HepG2 (cell line): ENCODE measurements at regions not wholly inside any gene's neighbourhood (a gene's known extent, or its start where the extent isn't known, plus 50 kb on each side); places are given as distances from the start of the nearest gene placed in this dataset.

Source experiments
- ATAC-seq: fragments of 200-7000 bp; cut with Tn5 transposase; 3 replicates; pipeline ENCODE4 v1.9.1; 2020; ENCODE audit warnings: mild to moderate bottlenecking, moderate library complexity
- BruUV-seq: library from RNA; stranded (reverse); fragments of 400-500 nt; replicated peaks from 2 replicates; lab custom pipeline; 2021; lab: Mats Ljungman, UMichigan
- CTCF ChIA-PET: fragments of 300-600 bp; formaldehyde crosslinking; extraction: SDS; loops from one replicate; lab custom pipeline; 2021; ENCODE audit warnings: low total read pairs, inconsistent platforms, low intra/inter-chr PET ratio; lab: Yijun Ruan, JAX
- POLR2A ChIA-PET: fragments of 350-600 bp; sonication (Branson Sonifier 250); formaldehyde crosslinking; loops from one replicate; lab custom pipeline; 2020; ENCODE audit warnings: antibody characterized with exemption, inconsistent platforms; lab: Yijun Ruan, JAX
- DNase-seq: peaks from one replicate; pipeline ENCODE4 v3.0.0-alpha.2; 2015; ENCODE audit warnings: low spot score
- FAIRE-seq: peaks from 3 replicates; lab custom pipeline; 2011; peaks lifted over from hg19 to GRCh38; lab: Jason Lieb, UNC
- H2AFZ ChIP-seq: one replicate; pipeline ENCODE4 v1.6.1; 2011; ENCODE audit warnings: low read length, inconsistent platforms
- H3K27ac ChIP-seq: fragments of 300-600 bp; 3 replicates; pipeline ENCODE4 v1.8.0; 2011; ENCODE audit warnings: mixed run types, mild to moderate bottlenecking, mixed read lengths, low read length, inconsistent platforms; ENCODE audit not compliant: insufficient read depth; ENCODE audit errors: extremely low read length
- H3K27me3 ChIP-seq, 2 experiments: fragments of 200-600 bp in 1 of 2; 2 replicates in 1 of 2; 3 replicates in 1 of 2; pipeline versions ENCODE4 v1.6.0 to v1.8.0; 2011; ENCODE audit warnings: low read length in 2 of 2, mild to moderate bottlenecking in 2 of 2, moderate library complexity in 2 of 2, inconsistent platforms in 1 of 2; ENCODE audit not compliant: insufficient read depth in 2 of 2, control insufficient read depth in 1 of 2
- H3K36me3 ChIP-seq, 2 experiments: fragments of 200-600 bp in 1 of 2; replicated peaks in 1 of 2; 2 replicates in 1 of 2; 3 replicates in 1 of 2; pipeline versions ENCODE4 v1.5.1 to v1.8.0; 2011; ENCODE audit warnings: low read length in 2 of 2, inconsistent platforms in 1 of 2; ENCODE audit not compliant: insufficient read depth in 2 of 2, control insufficient read depth in 1 of 2
- H3K4me1 ChIP-seq: 2 replicates; pipeline ENCODE4 v1.5.1; 2012; ENCODE audit warnings: low read length, inconsistent platforms; ENCODE audit not compliant: insufficient read depth
- H3K4me2 ChIP-seq: 2 replicates; pipeline ENCODE4 v1.6.0; 2011; ENCODE audit warnings: low read depth, low read length, inconsistent platforms
- H3K4me3 ChIP-seq, 3 experiments: fragments of 200-600 bp in 1 of 3; sonication (generic), shearing (Covaris generic) in 1 of 3; replicated peaks in 1 of 3; 2 replicates each; pipeline ENCODE4 v1.5.1; 2011 to 2016; ENCODE audit warnings: low read length in 3 of 3, inconsistent platforms in 2 of 3, low read depth in 2 of 3, mild to moderate bottlenecking in 2 of 3, control low read depth in 1 of 3, mixed read lengths in 1 of 3; ENCODE audit not compliant: insufficient read depth in 1 of 3
- H3K79me2 ChIP-seq: one replicate; pipeline ENCODE4 v1.6.1; 2011; ENCODE audit warnings: low read length, inconsistent platforms; ENCODE audit not compliant: insufficient read depth
- H3K9ac ChIP-seq: 2 replicates; pipeline ENCODE4 v1.6.0; 2011; ENCODE audit warnings: mild to moderate bottlenecking, low read depth, low read length, inconsistent platforms; ENCODE audit not compliant: insufficient read depth
- H3K9me3 ChIP-seq: 2 replicates; pipeline ENCODE4 v1.5.1; 2012; ENCODE audit warnings: mild to moderate bottlenecking, low read length
- H4K20me1 ChIP-seq: 2 replicates; pipeline ENCODE4 v1.6.0; 2011; ENCODE audit warnings: inconsistent platforms, mild to moderate bottlenecking, low read length, moderate library complexity; ENCODE audit not compliant: insufficient read depth
- ARID2 ChIP-seq: sonication (generic); formaldehyde crosslinking; IDR thresholded peaks from 2 replicates; pipeline ENCODE4 v1.8.1; 2022; ENCODE audit warnings: mild to moderate bottlenecking, missing genetic modification reagents, borderline replicate concordance
- CENPBD1 ChIP-seq: sonication (generic); formaldehyde crosslinking; IDR thresholded peaks from 2 replicates; pipeline ENCODE4 v1.8.0; 2022; ENCODE audit warnings: missing genetic modification reagents, low read depth, mild to moderate bottlenecking, borderline replicate concordance
- FOXJ3 ChIP-seq: sonication (generic); formaldehyde crosslinking; IDR thresholded peaks from 2 replicates; pipeline ENCODE4 v1.4.0; 2020; ENCODE audit warnings: missing genetic modification reagents, mild to moderate bottlenecking, borderline replicate concordance
- MNT ChIP-seq: fragments of 450-650 bp; IDR thresholded peaks from 2 replicates; pipeline ENCODE4 v1.6.1; 2016
- MXD3 ChIP-seq: IDR thresholded peaks from 2 replicates; pipeline ENCODE4 v1.6.1; 2016; ENCODE audit warnings: mild to moderate bottlenecking, missing biosample characterization, missing genetic modification reagents
- PBX2 ChIP-seq: IDR thresholded peaks from 2 replicates; pipeline ENCODE4 v1.6.1; 2016; ENCODE audit warnings: control low read depth
- RERE ChIP-seq: IDR thresholded peaks from 2 replicates; pipeline ENCODE4 v1.6.1; 2016; ENCODE audit warnings: low read depth, missing genetic modification reagents, missing compliant biosample characterization
- WGBS: methylation state at CpG from one replicate; pipeline ENCODE4 v1.1.6; 2017; ENCODE audit warnings: low lambda C conversion rate; 5-methylcytosine and 5-hydroxymethylcytosine counted together
- in situ Hi-C: cut with HindIII; loops from 2 replicates; pipeline ENCODE4 v1.10.0; 2017; ENCODE audit warnings: low pct_unique_long_range_greater_than_20kb; ENCODE audit not compliant: extremely low pct_ligation_motif_present
- intact Hi-C: fragments of 100-400 bp; cut with micrococcal nuclease; formaldehyde crosslinking; loops from one replicate; pipeline ENCODE4 v1.10.0; 2022; ENCODE audit not compliant: unreplicated experiment
- TF ChIP-seq, protein P1 (sequence below): sonication (generic); formaldehyde crosslinking; IDR thresholded peaks from 2 replicates; pipeline ENCODE4 v1.5.0; 2020; ENCODE audit warnings: mild to moderate bottlenecking, missing genetic modification reagents
- TF ChIP-seq, protein P2 (sequence below): sonication (generic); formaldehyde crosslinking; IDR thresholded peaks from 2 replicates; pipeline ENCODE4 v1.8.0; 2022; ENCODE audit warnings: low read depth, missing genetic modification reagents
- TF ChIP-seq, protein P3 (sequence below): sonication (generic); formaldehyde crosslinking; conservative IDR thresholded peaks from 2 replicates; pipeline ENCODE4 v1.5.0; 2020; ENCODE audit warnings: missing genetic modification reagents

DNA sequence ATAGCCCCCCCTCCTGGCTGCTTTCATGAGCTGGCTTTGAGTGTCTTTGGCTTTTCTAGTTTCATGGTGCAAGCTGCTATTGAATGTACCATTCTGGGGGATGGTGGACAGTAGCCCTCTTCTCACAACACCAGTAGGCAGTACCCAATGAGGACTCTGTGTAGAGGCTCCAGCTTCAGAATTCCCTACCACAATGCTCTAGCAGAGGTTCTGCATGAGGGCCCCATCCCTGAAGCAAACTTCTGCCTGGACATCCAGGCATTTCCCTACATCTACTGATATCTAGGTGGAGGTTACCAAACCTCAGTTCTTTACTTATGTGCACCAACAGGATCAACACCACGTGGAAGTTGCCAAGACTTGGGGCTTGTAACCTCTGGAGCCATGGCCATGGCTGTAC lies 1742.9 kb downstream of the SI start:
- WGBS: no CpG with 5 or more reads among the region's 1 CpG
- DNase-seq (no peak), ATAC-seq (no peak), FAIRE-seq (no peak)
- in situ Hi-C loops: no loop called here
- Histone ChIP-seq H3K27ac (no peak overlapping the region), H3K4me2 (no peak overlapping the region), H3K79me2 (no peaks in the 10 kb centered on the region), H3K36me3 (no peaks in the 10 kb centered on the region), H3K4me3 (no peak overlapping the region), H3K27me3 (no peaks in the 10 kb centered on the region), H3K9ac (no peak overlapping the region), H3K9me3 (peaks cover 52% of the 10 kb centered on the region), H2AFZ (no peak overlapping the region), H3K4me1 (no peaks in the 10 kb centered on the region), H4K20me1 (no peaks in the 10 kb centered on the region)
- POLR2A ChIA-PET: no interaction called here
- intact Hi-C loops: no loop called here
- CTCF ChIA-PET: no interaction called here
- no TSS peak for BruUV-seq
- TF ChIP-seq CENPBD1 (CRISPR knock-in tag) (no peak), FOXJ3 (CRISPR knock-in tag) (no peak), ARID2 (CRISPR knock-in tag) (no peak), RERE (no peak), MNT (no peak), PBX2 (CRISPR knock-in tag) (no peak), MXD3 (CRISPR knock-in tag) (no peak)
- TF ChIP-seq, protein P1, sequence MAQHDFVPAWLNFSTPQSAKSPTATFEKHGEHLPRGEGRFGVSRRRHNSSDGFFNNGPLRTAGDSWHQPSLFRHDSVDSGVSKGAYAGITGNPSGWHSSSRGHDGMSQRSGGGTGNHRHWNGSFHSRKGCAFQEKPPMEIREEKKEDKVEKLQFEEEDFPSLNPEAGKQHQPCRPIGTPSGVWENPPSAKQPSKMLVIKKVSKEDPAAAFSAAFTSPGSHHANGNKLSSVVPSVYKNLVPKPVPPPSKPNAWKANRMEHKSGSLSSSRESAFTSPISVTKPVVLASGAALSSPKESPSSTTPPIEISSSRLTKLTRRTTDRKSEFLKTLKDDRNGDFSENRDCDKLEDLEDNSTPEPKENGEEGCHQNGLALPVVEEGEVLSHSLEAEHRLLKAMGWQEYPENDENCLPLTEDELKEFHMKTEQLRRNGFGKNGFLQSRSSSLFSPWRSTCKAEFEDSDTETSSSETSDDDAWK (CRISPR knock-in tag): no peak
- TF ChIP-seq, protein P2, sequence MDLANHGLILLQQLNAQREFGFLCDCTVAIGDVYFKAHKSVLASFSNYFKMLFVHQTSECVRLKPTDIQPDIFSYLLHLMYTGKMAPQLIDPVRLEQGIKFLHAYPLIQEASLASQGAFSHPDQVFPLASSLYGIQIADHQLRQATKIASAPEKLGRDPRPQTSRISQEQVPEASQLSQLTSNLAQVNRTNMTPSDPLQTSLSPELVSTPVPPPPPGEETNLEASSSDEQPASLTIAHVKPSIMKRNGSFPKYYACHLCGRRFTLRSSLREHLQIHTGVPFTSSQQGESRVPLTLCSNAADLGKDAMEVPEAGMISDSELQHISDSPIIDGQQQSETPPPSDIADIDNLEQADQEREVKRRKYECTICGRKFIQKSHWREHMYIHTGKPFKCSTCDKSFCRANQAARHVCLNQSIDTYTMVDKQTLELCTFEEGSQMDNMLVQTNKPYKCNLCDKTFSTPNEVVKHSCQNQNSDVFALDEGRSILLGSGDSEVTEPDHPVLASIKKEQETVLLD (CRISPR knock-in tag): no peak
- TF ChIP-seq, protein P3, sequence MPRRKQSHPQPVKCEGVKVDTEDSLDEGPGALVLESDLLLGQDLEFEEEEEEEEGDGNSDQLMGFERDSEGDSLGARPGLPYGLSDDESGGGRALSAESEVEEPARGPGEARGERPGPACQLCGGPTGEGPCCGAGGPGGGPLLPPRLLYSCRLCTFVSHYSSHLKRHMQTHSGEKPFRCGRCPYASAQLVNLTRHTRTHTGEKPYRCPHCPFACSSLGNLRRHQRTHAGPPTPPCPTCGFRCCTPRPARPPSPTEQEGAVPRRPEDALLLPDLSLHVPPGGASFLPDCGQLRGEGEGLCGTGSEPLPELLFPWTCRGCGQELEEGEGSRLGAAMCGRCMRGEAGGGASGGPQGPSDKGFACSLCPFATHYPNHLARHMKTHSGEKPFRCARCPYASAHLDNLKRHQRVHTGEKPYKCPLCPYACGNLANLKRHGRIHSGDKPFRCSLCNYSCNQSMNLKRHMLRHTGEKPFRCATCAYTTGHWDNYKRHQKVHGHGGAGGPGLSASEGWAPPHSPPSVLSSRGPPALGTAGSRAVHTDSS (CRISPR knock-in tag): no peak
